ENCODE measurements at regions not wholly inside any gene's neighbourhood (a gene's known extent, or its start where the extent isn't known, plus 50 kb on each side); places are given as distances from the start of the nearest gene placed in this dataset.

- WGBS (ENCODE audit: insufficient coverage) = 2% methylated on average over 4 of the region's 4 CpGs
- H3K4me3 ChIP-seq (ENCODE audit: control insufficient read depth in 1 of 2, extremely low read depth in 1 of 2, low read length in 1 of 2) = no peak overlapping the region
These were observed 150.1 kb downstream of the HNRNPD start for GRCh38 chr4:82223715-82224114.

GRCh38 chr4:82219346-82219745 is 154.4 kb downstream of the HNRNPD start:
- H3K27ac Mint-ChIP-seq = no peak overlapping the region
- H3K27me3 Mint-ChIP-seq = no peaks in the 10 kb centered on the region
- ATAC-seq (replicated peaks in 1 of 4) (no peak), DNase-seq (no peak)
- Histone ChIP-seq H3K4me1 (ENCODE audit: control insufficient read depth in 1 of 2, extremely low read depth in 1 of 2, insufficient read depth in 2 of 2, low read length in 2 of 2) (peaks cover 4 to 11% of the 10 kb centered on the region in 2 experiments), H3K36me3 (ENCODE audit: control insufficient read depth in 2 of 2, extremely low read depth in 1 of 2, insufficient read depth in 1 of 2, low read length in 1 of 2) (no peaks in the 10 kb centered on the region), H3K9me3 (no peaks in the 10 kb centered on the region), H3K27ac (ENCODE audit: low read length) (no peak overlapping the region), H3K27me3 (replicated peaks in 1 of 2; ENCODE audit: control insufficient read depth in 2 of 2, extremely low read depth in 1 of 2, insufficient read depth in 2 of 2, low read length in 1 of 2) (no peaks in the 10 kb centered on the region), H3K4me3 (ENCODE audit: control insufficient read depth in 1 of 2, extremely low read depth in 1 of 2, low read length in 1 of 2) (no peak overlapping the region)
- H3K36me3 Mint-ChIP-seq = no peaks in the 10 kb centered on the region
- no peak overlapping the region for H3K4me3 Mint-ChIP-seq
- POLR2A ChIA-PET = no interaction called here
- CTCF ChIA-PET = no interaction called here
- peaks cover 0 to 7% (median 5%) of the 10 kb centered on the region in 3 donors for H3K9me3 Mint-ChIP-seq
- WGBS (ENCODE audit: insufficient coverage) = 69% methylated on average over 4 of the region's 6 CpGs
- peaks cover 9 to 23% (median 17%) of the 10 kb centered on the region in 3 donors for H3K4me1 Mint-ChIP-seq

More at GRCh38 chr4:82223715-82224114, 150.1 kb downstream of the HNRNPD start:
- DNase-seq (peak in 29 of 35 experiments; percentile 3 to 59 (median 22)), ATAC-seq (replicated peaks in 1 of 4) (peak; percentile 71 to 93 (median 88))
- Histone ChIP-seq H3K27me3 (replicated peaks in 1 of 2; ENCODE audit: control insufficient read depth in 2 of 2, extremely low read depth in 1 of 2, insufficient read depth in 2 of 2, low read length in 1 of 2) (peaks cover 0 to 5% of the 10 kb centered on the region in 2 experiments), H3K27ac (ENCODE audit: low read length) (no peak overlapping the region), H3K36me3 (ENCODE audit: control insufficient read depth in 2 of 2, extremely low read depth in 1 of 2, insufficient read depth in 1 of 2, low read length in 1 of 2) (no peaks in the 10 kb centered on the region), H3K9me3 (no peaks in the 10 kb centered on the region), H3K4me1 (ENCODE audit: control insufficient read depth in 1 of 2, extremely low read depth in 1 of 2, insufficient read depth in 2 of 2, low read length in 2 of 2) (peaks cover 4 to 14% of the 10 kb centered on the region in 2 experiments)
- Mint-ChIP-seq H3K9me3 (no peaks in the 10 kb centered on the region), H3K4me1 (peaks cover 8 to 18% (median 12%) of the 10 kb centered on the region in 3 donors), H3K27me3 (peaks cover 0 to 12% of the 10 kb centered on the region in 2 donors), H3K36me3 (no peaks in the 10 kb centered on the region), H3K27ac (peak overlapping the region; percentile 51 to 54), H3K4me3 (peak overlapping the region in 2 of 3 donors; percentile 15 to 25)
- CTCF ChIA-PET = interaction anchor here (1.4 kb wide), 2 partner anchors 61 kb away, joined by 3 to 6 read pairs; no protein-coding TSS in a partner anchor
- POLR2A ChIA-PET = no interaction called here

GRCh38 chr4:82217986-82218715 is 155.6 kb downstream of the HNRNPD start:
- Histone ChIP-seq H3K4me3 (ENCODE audit: control insufficient read depth in 1 of 2, extremely low read depth in 1 of 2, low read length in 1 of 2) (no peak overlapping the region), H3K9me3 (no peaks in the 10 kb centered on the region), H3K4me1 (ENCODE audit: control insufficient read depth in 1 of 2, extremely low read depth in 1 of 2, insufficient read depth in 2 of 2, low read length in 2 of 2) (peaks cover 6 to 8% of the 10 kb centered on the region in 2 experiments), H3K27me3 (replicated peaks in 1 of 2; ENCODE audit: control insufficient read depth in 2 of 2, extremely low read depth in 1 of 2, insufficient read depth in 2 of 2, low read length in 1 of 2) (no peaks in the 10 kb centered on the region), H3K36me3 (ENCODE audit: control insufficient read depth in 2 of 2, extremely low read depth in 1 of 2, insufficient read depth in 1 of 2, low read length in 1 of 2) (no peaks in the 10 kb centered on the region), H3K27ac (ENCODE audit: low read length) (no peak overlapping the region)
- peaks cover 0 to 7% (median 5%) of the 10 kb centered on the region in 3 donors for H3K9me3 Mint-ChIP-seq
- no peaks in the 10 kb centered on the region for H3K36me3 Mint-ChIP-seq
- ATAC-seq (replicated peaks in 1 of 4) (peak in 1 of 4 experiments; percentile 33), DNase-seq (peak in 8 of 35 experiments; percentile 1 to 39 (median 14))
- peaks cover 13 to 26% (median 21%) of the 10 kb centered on the region in 3 donors for H3K4me1 Mint-ChIP-seq
- ChIA-PET CTCF (interaction anchor here (0.5 to 1.0 kb wide), 2 partner anchors 142 to 623 kb away, joined by 3 read pairs; no protein-coding TSS in a partner anchor), POLR2A (no interaction called here)
- peak overlapping the region in 1 of 2 donors; percentile 7 for H3K27ac Mint-ChIP-seq
- H3K4me3 Mint-ChIP-seq = no peak overlapping the region
- H3K27me3 Mint-ChIP-seq = no peaks in the 10 kb centered on the region
- 73% methylated on average over 2 of the region's 3 CpGs for WGBS (ENCODE audit: insufficient coverage)

- Histone ChIP-seq H3K9me3 (no peaks in the 10 kb centered on the region), H3K4me1 (ENCODE audit: control insufficient read depth in 1 of 2, extremely low read depth in 1 of 2, insufficient read depth in 2 of 2, low read length in 2 of 2) (peaks cover 9 to 18% of the 10 kb centered on the region in 2 experiments), H3K27ac (ENCODE audit: low read length) (no peak overlapping the region), H3K4me3 (ENCODE audit: control insufficient read depth in 1 of 2, extremely low read depth in 1 of 2, low read length in 1 of 2) (no peak overlapping the region), H3K36me3 (ENCODE audit: control insufficient read depth in 2 of 2, extremely low read depth in 1 of 2, insufficient read depth in 1 of 2, low read length in 1 of 2) (no peaks in the 10 kb centered on the region), H3K27me3 (replicated peaks in 1 of 2; ENCODE audit: control insufficient read depth in 2 of 2, extremely low read depth in 1 of 2, insufficient read depth in 2 of 2, low read length in 1 of 2) (no peaks in the 10 kb centered on the region)
- ATAC-seq (replicated peaks in 1 of 4) (no peak), DNase-seq (no peak)
- POLR2A ChIA-PET = no interaction called here
- WGBS (ENCODE audit: insufficient coverage) = no CpG with 5 or more reads among the region's 2 CpGs
- Mint-ChIP-seq H3K4me3 (no peak overlapping the region), H3K4me1 (peaks cover 18 to 31% (median 25%) of the 10 kb centered on the region in 3 donors), H3K27ac (no peak overlapping the region), H3K36me3 (no peaks in the 10 kb centered on the region), H3K9me3 (peaks cover 0 to 7% (median 5%) of the 10 kb centered on the region in 3 donors), H3K27me3 (no peaks in the 10 kb centered on the region)
- CTCF ChIA-PET = no interaction called here
These were observed 157.6 kb downstream of the HNRNPD start for GRCh38 chr4:82216219-82216618.

GRCh38 chr4:82215800-82216199 is 158.0 kb downstream of the HNRNPD start:
- H3K4me1 ChIP-seq (ENCODE audit: control insufficient read depth in 1 of 2, extremely low read depth in 1 of 2, insufficient read depth in 2 of 2, low read length in 2 of 2) = peaks cover 9 to 18% of the 10 kb centered on the region in 2 experiments
- CTCF ChIA-PET = no interaction called here
- H3K27me3 ChIP-seq (replicated peaks in 1 of 2; ENCODE audit: control insufficient read depth in 2 of 2, extremely low read depth in 1 of 2, insufficient read depth in 2 of 2, low read length in 1 of 2) = no peaks in the 10 kb centered on the region
- no peak overlapping the region for H3K4me3 Mint-ChIP-seq
- H3K4me3 ChIP-seq (ENCODE audit: control insufficient read depth in 1 of 2, extremely low read depth in 1 of 2, low read length in 1 of 2) = no peak overlapping the region
- H3K27ac Mint-ChIP-seq = no peak overlapping the region
- H3K36me3 ChIP-seq (ENCODE audit: control insufficient read depth in 2 of 2, extremely low read depth in 1 of 2, insufficient read depth in 1 of 2, low read length in 1 of 2) = no peaks in the 10 kb centered on the region
- no peaks in the 10 kb centered on the region for H3K9me3 ChIP-seq
- H3K36me3 Mint-ChIP-seq = no peaks in the 10 kb centered on the region
- H3K27me3 Mint-ChIP-seq = no peaks in the 10 kb centered on the region
- H3K27ac ChIP-seq (ENCODE audit: low read length) = no peak overlapping the region
- H3K4me1 Mint-ChIP-seq = peaks cover 18 to 33% (median 25%) of the 10 kb centered on the region in 3 donors
- DNase-seq = no peak
- ATAC-seq (replicated peaks in 1 of 4) = no peak
- POLR2A ChIA-PET = no interaction called here
- peaks cover 0 to 7% (median 5%) of the 10 kb centered on the region in 3 donors for H3K9me3 Mint-ChIP-seq

GRCh38 chr4:82215039-82215438 is 158.8 kb downstream of the HNRNPD start:
- ATAC-seq (replicated peaks in 1 of 4) = no peak
- Histone ChIP-seq H3K27me3 (replicated peaks in 1 of 2; ENCODE audit: control insufficient read depth in 2 of 2, extremely low read depth in 1 of 2, insufficient read depth in 2 of 2, low read length in 1 of 2) (no peaks in the 10 kb centered on the region), H3K27ac (ENCODE audit: low read length) (no peak overlapping the region), H3K4me3 (ENCODE audit: control insufficient read depth in 1 of 2, extremely low read depth in 1 of 2, low read length in 1 of 2) (no peak overlapping the region), H3K4me1 (ENCODE audit: control insufficient read depth in 1 of 2, extremely low read depth in 1 of 2, insufficient read depth in 2 of 2, low read length in 2 of 2) (peaks cover 9 to 18% of the 10 kb centered on the region in 2 experiments), H3K9me3 (no peaks in the 10 kb centered on the region), H3K36me3 (ENCODE audit: control insufficient read depth in 2 of 2, extremely low read depth in 1 of 2, insufficient read depth in 1 of 2, low read length in 1 of 2) (no peaks in the 10 kb centered on the region)
- Mint-ChIP-seq H3K27ac (no peak overlapping the region), H3K9me3 (peaks cover 0 to 7% (median 5%) of the 10 kb centered on the region in 3 donors), H3K36me3 (no peaks in the 10 kb centered on the region), H3K27me3 (no peaks in the 10 kb centered on the region), H3K4me3 (no peak overlapping the region), H3K4me1 (peaks cover 18 to 33% (median 25%) of the 10 kb centered on the region in 3 donors)
- DNase-seq = no peak
- ChIA-PET CTCF (no interaction called here), POLR2A (interaction anchor here in 1 of 2 donors (0.6 to 0.7 kb wide), 2 partner anchors 254 to 1451 kb away, joined by 3 read pairs; no protein-coding TSS in a partner anchor)
- no CpG with 5 or more reads among the region's 1 CpG for WGBS (ENCODE audit: insufficient coverage)

Data from T-cell (primary cell).